ENCODE measurements at regions not wholly inside any gene's neighbourhood (a gene's known extent, or its start where the extent isn't known, plus 50 kb on each side); places are given as distances from the start of the nearest gene placed in this dataset.
A peak's percentile ranks its signal among the peaks of the same experiment; 100 is the strongest.
"Not testable (repeated sequence)": the region's sequence is repeated elsewhere in the genome, so short reads cannot be mapped to it uniquely, and the experiment has no call there.

DNA sequence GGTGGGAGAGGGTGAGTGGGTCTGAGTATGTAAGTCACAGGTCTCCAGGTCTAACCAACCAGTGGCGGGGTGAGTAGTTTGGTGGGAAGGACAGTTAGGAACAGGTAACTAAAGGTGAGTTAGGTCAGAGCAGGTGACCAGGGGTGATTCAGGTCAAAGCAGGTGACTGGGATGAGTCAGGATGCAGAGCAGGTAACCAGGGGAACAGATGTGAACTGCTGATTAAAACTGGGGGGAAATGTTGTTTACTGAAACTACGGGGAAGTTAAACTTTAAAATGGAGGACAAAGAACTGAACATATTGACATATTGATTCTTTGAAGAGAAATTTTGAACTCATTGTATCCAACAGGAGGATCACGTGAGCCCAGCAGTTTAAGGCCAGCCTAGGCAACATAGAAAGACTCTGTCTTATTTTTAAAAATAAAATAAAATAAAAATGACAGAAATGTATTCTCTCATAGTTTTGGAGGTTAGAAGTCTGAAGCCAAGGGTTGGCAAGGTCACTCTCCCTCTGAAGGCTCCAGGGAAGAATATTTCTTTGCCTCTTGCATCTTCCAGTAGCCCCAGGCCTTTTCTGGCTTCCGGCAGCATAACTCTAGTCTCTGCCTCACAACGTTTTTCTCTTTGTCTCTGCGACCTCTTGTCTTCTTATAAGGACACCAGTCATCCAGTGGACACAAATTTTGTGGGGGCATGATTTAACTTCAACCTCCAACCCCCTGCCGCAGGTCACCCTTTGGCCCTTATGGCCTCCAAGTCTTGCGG lies 64.3 kb upstream of the TINAGL1 start:
- no peak for DNase-seq

DNA sequence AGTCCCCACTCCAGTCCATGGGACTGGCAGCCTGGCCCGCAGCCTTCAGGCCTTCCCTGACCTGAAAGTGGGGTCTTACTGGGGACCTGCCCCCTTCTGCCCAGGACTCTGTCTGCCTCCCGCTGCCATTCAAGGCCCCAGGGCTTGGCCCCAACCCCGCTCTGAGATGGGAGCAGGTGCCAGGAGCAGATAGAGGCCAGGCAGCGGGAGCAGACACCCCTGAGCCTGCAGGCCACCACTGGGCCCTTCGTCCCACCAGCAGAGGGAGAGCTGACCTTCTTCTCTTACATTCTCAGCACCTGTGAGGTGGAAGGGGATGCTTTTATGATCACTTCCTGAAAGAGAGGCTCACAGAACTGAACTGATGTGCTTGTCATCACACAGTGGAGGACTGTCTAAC lies 62.2 kb upstream of the TINAGL1 start:
- no peak for DNase-seq

DNA sequence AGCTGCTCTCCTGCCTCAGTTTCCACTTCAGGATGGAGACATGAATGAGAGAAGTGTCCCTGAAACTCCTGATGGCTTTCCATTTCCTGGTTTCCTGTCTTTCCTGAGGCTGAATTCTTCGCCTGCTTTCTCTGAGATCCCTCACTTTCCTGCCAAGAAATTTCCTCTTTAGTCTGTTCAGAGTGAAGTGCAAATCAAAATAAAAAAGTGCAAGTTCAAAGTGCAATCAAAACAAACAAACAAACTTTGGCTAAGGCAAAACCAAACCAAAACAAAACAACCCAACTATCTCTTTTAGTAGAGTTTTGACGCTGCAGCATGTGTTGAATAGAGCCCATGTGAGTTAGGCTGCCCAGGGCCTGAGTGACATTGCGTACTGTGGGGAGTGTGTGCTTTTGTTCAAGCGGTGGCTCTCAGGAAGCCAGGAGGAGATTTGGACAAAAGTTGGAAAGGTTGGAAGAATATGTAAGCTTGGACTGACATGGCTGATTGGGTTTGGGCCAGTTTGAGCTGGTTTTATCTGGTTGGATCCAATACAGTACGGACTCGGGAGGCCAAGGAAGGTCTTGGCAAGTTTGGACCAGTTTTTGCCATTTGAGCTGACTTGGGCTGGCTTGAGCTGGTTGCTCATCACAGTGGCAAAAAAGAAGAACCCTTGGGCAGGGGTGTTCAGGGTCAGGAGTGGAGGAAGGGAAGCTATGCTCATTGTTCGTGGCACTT lies 61.1 kb upstream of the TINAGL1 start:
- no peak for DNase-seq

DNA sequence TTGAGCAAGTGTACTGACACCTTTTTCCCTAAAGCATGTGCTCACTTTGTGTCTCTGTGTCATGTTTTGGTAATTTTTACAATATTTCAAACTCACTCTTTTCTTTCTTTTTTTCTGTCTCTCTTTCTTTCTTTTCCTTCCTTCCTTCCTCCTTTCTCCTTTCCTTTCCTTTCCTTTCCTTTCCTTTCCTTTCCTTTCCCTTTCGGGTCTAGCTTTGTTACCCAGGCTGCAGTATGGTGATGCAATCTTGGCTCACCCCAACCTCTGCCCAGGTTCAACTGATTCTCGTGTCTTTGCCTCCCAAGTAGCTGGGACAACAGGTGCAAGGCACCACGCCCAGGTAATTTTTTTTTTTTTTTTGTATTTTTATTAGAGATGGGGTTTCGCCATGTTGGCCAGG lies 60.4 kb upstream of the TINAGL1 start:
- DNase-seq: no peak

DNA sequence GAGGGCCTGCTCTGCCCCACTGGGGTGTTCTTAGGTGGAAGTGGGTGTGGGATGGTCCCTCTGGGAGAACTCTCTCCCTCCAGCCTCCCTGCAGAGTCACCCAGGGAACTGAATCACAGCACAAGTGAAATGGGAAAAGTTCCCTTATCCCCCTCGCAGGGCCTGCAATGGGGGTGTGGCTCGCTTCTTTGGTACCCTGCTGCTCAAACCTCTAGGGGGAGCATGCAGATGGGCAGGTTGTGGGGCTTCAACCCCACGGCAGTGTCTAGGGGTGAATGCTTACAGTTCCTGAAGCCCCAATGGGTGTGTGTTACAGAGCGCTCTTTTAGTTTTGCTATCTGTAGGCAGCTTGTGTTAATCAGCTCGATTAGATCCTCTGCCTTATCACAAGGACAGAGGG lies 59.0 kb upstream of the TINAGL1 start:
- DNase-seq: no peak

DNA sequence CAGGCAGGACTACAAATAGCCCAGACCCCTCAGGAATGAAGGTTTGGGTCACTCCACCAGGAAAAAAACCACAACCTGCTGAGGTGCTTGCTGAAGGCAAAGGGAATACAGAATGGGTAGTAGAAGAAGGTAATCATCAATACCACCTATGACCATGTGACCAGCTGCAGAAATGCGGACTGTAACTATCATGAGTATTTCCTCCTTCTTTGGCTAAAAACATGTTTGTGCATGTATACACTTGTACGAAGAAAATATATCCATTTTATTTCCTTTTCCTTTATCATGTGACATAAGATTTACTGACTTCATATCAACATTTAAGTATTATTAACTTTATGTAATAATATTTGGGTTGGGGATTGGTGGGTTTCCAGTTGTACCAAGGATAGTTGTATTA lies 58.3 kb upstream of the TINAGL1 start:
- not testable (repeated sequence) for DNase-seq

DNA sequence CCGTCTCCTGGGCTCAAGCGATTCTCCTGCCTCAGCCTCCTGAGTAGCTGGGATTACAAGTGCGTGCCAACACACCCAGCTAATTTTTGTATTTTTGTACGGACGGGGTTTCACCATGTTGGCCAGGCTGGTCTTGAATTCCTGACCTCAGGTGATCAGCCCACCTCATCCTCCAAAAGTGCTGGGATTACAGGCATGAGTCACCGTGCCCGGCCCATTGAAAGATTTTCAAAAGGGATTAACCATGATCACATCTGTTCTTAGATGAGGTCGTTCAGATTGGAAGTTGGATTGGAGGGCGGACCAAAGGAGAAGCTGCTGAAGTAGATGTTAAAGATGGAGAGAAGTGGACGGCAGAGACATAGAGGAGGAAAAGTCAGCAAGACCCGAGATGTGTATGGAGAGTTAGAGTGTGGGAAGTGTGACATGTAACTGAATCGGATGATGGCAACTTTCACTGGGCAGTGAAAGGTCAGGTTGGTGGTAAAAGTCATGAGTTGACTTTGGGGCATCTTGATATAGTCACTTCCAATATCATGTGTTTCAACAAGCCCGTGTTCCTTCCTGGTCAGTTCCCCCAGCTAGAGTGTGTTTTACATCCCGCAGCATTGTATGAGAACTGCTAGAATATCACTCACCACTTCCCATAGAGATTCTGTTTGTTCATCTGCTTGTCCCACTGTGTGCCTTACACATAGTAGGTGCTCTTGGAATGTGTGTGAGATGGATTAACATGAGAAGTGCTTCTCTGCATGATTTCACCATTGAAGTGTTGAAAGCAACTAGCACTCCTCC lies 54.4 kb upstream of the TINAGL1 start:
- peak; percentile 43 to 75 for DNase-seq

DNA sequence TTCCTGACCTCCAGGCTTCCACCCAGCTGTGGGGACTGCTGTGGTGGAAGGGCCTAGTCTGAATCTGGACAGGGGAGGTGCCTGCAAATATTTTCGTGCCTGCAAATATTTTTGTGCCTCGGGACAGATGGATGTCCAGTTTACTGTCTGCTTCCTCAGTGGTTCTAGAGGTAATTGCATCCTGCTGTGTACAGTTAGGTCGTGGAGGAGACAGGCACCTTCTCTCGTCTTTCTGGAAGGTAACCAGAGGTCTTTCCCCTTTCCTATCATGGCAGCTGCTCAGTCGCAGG lies 53.8 kb upstream of the TINAGL1 start:
- no peak for DNase-seq

DNA sequence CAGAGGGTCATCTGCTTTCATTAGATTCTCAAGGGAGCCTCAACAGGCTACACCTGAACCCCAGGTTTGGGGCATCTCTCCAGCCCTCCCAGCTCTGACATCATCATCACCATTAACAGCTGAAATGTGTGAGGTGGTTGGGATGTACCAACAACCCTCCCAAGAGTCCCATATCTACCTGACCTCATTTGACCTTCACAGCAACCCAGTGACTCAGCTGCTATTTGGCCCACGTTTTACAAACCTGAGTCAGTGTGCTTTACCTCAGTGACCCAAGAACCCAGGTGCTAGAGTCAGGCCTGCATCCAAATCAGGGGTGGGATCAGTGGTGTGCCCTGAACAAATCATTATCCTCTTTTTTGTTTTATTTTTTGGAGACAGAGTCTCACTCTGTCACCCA lies 53.3 kb upstream of the TINAGL1 start:
- DNase-seq: no peak

DNA sequence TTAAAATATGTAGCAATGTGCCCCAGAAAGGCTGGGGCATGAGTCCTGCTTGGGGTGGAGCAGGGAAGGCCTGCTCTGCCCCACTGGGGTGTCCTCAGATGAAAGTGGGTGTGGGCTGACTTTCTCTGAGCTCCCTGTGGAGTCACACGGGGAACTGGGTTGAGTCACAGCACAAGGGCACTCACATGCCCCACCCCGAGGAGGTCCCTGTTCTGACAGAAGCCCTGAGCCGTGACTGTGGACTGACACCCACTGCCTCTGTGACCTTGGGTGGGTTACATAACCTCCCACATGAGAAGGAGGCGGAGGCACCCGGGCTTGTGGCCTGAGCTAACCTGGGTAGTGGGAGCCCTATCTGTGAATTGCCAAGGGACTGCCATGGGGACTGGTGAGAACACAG lies 52.5 kb upstream of the TINAGL1 start:
- no peak for DNase-seq

DNA sequence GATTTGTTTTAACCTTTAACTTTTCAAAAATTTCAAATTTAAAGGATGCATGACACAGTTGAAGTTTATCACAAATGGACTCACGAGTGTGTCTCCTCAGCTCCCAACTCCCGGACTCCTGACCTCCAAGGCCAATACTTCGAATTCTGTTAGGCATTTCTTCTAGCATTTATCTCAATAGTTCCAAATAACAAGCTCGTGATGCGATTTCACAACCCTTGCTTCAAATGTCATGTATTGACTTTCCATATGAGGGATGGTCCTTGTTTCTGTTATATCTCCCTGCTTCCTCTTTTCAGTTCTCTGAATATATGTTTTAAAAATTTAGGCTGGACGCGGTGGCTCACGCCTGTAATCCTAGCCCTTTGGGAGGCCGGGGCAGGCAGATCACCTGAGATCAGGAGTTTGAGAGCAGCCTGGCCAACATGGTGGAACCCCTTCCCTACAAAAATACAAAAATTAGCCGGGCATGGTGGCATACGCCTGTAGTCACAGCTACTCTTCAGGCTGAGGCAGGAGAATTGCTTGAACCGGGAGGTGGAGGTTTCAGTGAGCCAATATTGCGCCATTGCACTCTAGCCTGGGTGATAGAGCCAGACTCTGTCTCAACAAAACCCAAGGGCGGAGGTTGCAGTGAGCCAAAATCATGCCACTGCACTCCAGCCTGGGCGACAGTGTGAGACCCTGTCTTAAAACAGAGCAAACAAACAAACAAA lies 52.0 kb upstream of the TINAGL1 start:
- DNase-seq: no peak

All from NCI-H524 (cell line).